ENCODE measurements at regions not wholly inside any gene's neighbourhood (a gene's known extent, or its start where the extent isn't known, plus 50 kb on each side); places are given as distances from the start of the nearest gene placed in this dataset.

GRCh38 chr1:115413621-115414020 is 75.6 kb upstream of the NGF start:
- DNase-seq (ENCODE audit: low read depth in 2 of 2), result no peak

GRCh38 chr1:115413208-115413607 is 75.2 kb upstream of the NGF start:
- no peak for DNase-seq (ENCODE audit: low read depth in 2 of 2)

- no peak for DNase-seq (ENCODE audit: low read depth in 2 of 2)
Observed at GRCh38 chr1:115412733-115413132, 74.7 kb upstream of the NGF start.

GRCh38 chr1:115412286-115412685 is 74.2 kb upstream of the NGF start:
- no peak for DNase-seq (ENCODE audit: low read depth in 2 of 2)

GRCh38 chr1:115411371-115412063 is 73.5 kb upstream of the NGF start:
- DNase-seq (ENCODE audit: low read depth in 2 of 2), result no peak

- no peak for DNase-seq (ENCODE audit: low read depth in 2 of 2)
Observed at GRCh38 chr1:115409094-115410015, 71.3 kb upstream of the NGF start.

- DNase-seq (ENCODE audit: low read depth in 2 of 2), result no peak
Observed at GRCh38 chr1:115408533-115408932, 70.5 kb upstream of the NGF start.

GRCh38 chr1:115404911-115405310 is 66.9 kb upstream of the NGF start:
- no peak for DNase-seq (ENCODE audit: low read depth in 2 of 2)

GRCh38 chr1:115402753-115403184 is 64.7 kb upstream of the NGF start:
- DNase-seq (ENCODE audit: low read depth in 2 of 2), result no peak

- DNase-seq (ENCODE audit: low read depth in 2 of 2), result no peak
Observed at GRCh38 chr1:115401676-115402075, 63.6 kb upstream of the NGF start.

GRCh38 chr1:115400891-115401290 is 62.8 kb upstream of the NGF start:
- DNase-seq (ENCODE audit: low read depth in 2 of 2), result no peak

GRCh38 chr1:115400426-115400825 is 62.4 kb upstream of the NGF start:
- DNase-seq (ENCODE audit: low read depth in 2 of 2), result no peak

GRCh38 chr1:115398745-115399144 is 60.7 kb upstream of the NGF start:
- DNase-seq (ENCODE audit: low read depth in 2 of 2), result no peak
